ENCODE measurements at regions not wholly inside any gene's neighbourhood (a gene's known extent, or its start where the extent isn't known, plus 50 kb on each side); places are given as distances from the start of the nearest gene placed in this dataset.

GRCh38 chr14:55500219-55500701 lies 59.8 kb upstream of the TBPL2 start:
- Histone ChIP-seq H3K9me3 (no peaks in the 10 kb centered on the region), H3K27me3 (no peaks in the 10 kb centered on the region), H3K36me3 (no peaks in the 10 kb centered on the region), H3K4me3 (peak overlapping the region in 2 of 4 donors; percentile 18 to 22), H3K4me1 (no peaks in the 10 kb centered on the region), H3K27ac (no peak overlapping the region)
- DNase-seq, result peak in 1 of 3 donors; percentile 49
- TF ChIP-seq POLR2A (IDR thresholded peaks at IDR 0.05) (no peak), CTCF (IDR thresholded peaks at IDR 0.05) (no peak)

- H3K27ac ChIP-seq, result no peak overlapping the region
- no peak for DNase-seq
Measured at GRCh38 chr14:55500708-55501107, 60.3 kb upstream of the TBPL2 start.

GRCh38 chr14:55502746-55503284 lies 62.4 kb upstream of the TBPL2 start:
- Histone ChIP-seq H3K4me3 (no peak overlapping the region), H3K27me3 (no peaks in the 10 kb centered on the region), H3K27ac (no peak overlapping the region), H3K9me3 (no peaks in the 10 kb centered on the region), H3K4me1 (no peaks in the 10 kb centered on the region), H3K36me3 (no peaks in the 10 kb centered on the region)
- no peak for TF ChIP-seq POLR2A (IDR thresholded peaks at IDR 0.05)
- no peak for TF ChIP-seq CTCF (IDR thresholded peaks at IDR 0.05)
- peak in 2 of 3 donors; percentile 52 to 59 for DNase-seq

More at GRCh38 chr14:55500708-55501107, 60.3 kb upstream of the TBPL2 start:
- no peaks in the 10 kb centered on the region for H3K36me3 ChIP-seq
- peak overlapping the region in 1 of 4 donors; percentile 18 for H3K4me3 ChIP-seq
- no peak for TF ChIP-seq CTCF (IDR thresholded peaks at IDR 0.05)
- no peak for TF ChIP-seq POLR2A (IDR thresholded peaks at IDR 0.05)
- no peaks in the 10 kb centered on the region for H3K4me1 ChIP-seq
- no peaks in the 10 kb centered on the region for H3K9me3 ChIP-seq
- no peaks in the 10 kb centered on the region for H3K27me3 ChIP-seq

- TF ChIP-seq POLR2A (IDR thresholded peaks at IDR 0.05), result no peak
- no peak for TF ChIP-seq CTCF (IDR thresholded peaks at IDR 0.05)
Measured at GRCh38 chr14:55505846-55506245, 65.4 kb upstream of the TBPL2 start.

DNA sequence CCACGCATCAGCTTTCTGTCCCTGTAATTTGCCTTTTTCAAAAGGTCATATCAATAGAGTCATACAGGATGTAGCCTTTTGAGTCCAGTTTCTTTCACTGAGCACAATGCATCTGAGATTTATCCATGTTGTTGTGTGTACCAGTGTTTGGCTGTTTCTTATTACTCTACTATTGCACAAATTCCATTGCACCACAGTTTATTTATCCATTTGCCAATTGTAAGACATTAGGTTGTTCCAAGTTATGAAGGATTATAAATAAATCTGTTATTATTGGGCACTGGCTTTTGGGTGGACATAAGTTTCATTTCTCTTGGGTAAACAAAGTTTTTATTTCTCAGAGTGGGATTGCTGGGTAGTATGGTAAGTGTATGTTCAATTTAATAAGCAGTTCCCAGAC lies 68.3 kb upstream of the TBPL2 start:
- H3K27me3 ChIP-seq, result no peaks in the 10 kb centered on the region
- H3K36me3 ChIP-seq, result no peaks in the 10 kb centered on the region
- H3K9me3 ChIP-seq, result no peaks in the 10 kb centered on the region
- no peaks in the 10 kb centered on the region for H3K4me1 ChIP-seq
- TF ChIP-seq CTCF (IDR thresholded peaks at IDR 0.05) (no peak), POLR2A (IDR thresholded peaks at IDR 0.05) (no peak)
- no peak overlapping the region for H3K4me3 ChIP-seq
- H3K27ac ChIP-seq, result no peak overlapping the region
- no peak for DNase-seq

More at GRCh38 chr14:55505846-55506245, 65.4 kb upstream of the TBPL2 start:
- no peaks in the 10 kb centered on the region for H3K4me1 ChIP-seq
- no peak overlapping the region for H3K27ac ChIP-seq
- no peak overlapping the region for H3K4me3 ChIP-seq
- DNase-seq, result no peak
- H3K27me3 ChIP-seq, result no peaks in the 10 kb centered on the region
- no peaks in the 10 kb centered on the region for H3K9me3 ChIP-seq
- H3K36me3 ChIP-seq, result no peaks in the 10 kb centered on the region

- H3K36me3 ChIP-seq, result no peaks in the 10 kb centered on the region
- TF ChIP-seq POLR2A (IDR thresholded peaks at IDR 0.05) (no peak), CTCF (IDR thresholded peaks at IDR 0.05) (no peak)
- H3K27me3 ChIP-seq, result no peaks in the 10 kb centered on the region
- H3K4me1 ChIP-seq, result no peaks in the 10 kb centered on the region
- no peak overlapping the region for H3K4me3 ChIP-seq
- no peaks in the 10 kb centered on the region for H3K9me3 ChIP-seq
- DNase-seq, result no peak
- no peak overlapping the region for H3K27ac ChIP-seq
Measured at GRCh38 chr14:55512421-55512820, 67.6 kb upstream of the KTN1 start.
